NOMO-1 (cell line): ENCODE measurements at regions not wholly inside any gene's neighbourhood (a gene's known extent, or its start where the extent isn't known, plus 50 kb on each side); places are given as distances from the start of the nearest gene placed in this dataset.

Experiments
- DNase-seq, 2 experiments: peaks; one replicate each; lab custom pipeline; 2025; ENCODE audit not compliant: unreplicated experiment in 2 of 2; lab: John Stamatoyannopoulos, UW

- DNase-seq: no peak
Observed at GRCh38 chr7:113717739-113718138, 201.1 kb downstream of the PPP1R3A start.

GRCh38 chr7:113715981-113716856, 202.6 kb downstream of the PPP1R3A start:
- no peak for DNase-seq

DNA sequence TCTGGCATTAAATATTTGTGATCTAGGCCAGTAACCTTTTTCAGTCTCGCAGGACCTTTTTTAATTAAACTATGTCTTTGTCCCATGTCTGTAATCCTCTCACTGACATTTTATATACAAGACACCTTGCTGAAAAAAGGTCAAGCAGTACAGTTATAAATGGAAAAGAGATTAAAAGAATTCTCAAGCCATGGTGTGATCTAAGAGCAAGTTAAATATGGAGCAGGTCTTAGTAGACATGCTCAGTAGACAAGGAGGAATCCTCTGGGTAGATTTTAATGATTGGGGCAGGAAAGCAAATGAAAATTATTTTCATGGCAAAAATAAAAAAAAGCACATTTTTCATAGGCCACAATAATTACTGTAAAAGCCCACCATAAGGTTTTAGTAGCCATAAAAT, 203.5 kb downstream of the PPP1R3A start:
- DNase-seq: no peak

DNA sequence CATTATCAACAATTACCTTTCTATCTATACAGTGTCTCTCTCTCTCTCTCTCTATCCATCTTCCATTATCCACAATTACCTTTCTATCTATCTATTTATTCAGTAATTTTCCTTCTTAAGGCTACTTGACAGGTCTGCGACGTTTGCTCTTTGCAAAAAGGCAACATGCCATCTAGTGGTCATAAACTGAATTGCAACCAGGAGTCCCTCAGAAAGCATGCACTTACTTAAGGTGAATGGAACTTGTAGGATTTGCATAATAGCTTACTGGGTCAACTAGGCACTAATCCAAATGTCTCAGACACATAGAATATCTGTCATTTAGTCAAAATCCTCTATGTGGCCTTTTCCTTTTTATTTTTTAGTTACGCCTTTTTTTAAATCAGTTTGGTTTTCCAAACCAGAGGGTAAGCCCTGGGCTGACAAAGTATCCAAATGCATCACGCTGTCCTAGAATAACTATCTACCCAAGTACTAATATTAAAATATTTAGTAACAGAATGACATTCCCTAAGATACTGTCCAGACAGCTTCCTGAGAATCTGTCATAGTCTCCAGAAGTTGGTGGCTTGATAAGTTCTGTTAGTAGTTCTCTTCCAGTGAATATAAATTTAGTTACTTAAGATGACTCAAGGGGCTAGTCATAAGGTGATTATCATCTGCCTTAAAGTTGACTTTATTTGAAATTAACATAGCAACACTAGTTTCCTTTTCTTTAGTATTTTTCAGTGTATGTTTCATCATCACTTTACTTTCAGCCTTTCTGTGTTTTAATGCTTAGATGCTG, 208.3 kb downstream of the PPP1R3A start:
- peak; percentile 9 to 37 for DNase-seq

DNA sequence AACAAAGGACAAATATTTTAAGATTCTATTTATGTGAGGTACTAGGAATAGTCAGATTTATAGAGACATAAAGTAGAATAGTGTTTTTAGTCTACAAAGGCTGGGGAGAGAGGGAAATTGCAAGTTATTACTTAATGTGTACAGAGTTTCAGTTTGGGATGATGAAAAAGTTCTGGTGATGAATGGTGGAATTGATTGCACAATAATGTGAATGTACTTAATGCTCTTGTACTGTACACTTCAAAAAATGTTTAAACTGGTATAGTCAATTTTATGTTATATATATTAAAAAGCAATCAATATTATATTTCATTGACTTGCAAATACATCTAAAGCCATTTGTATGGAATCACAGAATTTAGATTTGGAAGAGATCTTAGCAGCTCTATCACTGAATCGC, 213.4 kb downstream of the PPP1R3A start:
- no peak for DNase-seq

DNA sequence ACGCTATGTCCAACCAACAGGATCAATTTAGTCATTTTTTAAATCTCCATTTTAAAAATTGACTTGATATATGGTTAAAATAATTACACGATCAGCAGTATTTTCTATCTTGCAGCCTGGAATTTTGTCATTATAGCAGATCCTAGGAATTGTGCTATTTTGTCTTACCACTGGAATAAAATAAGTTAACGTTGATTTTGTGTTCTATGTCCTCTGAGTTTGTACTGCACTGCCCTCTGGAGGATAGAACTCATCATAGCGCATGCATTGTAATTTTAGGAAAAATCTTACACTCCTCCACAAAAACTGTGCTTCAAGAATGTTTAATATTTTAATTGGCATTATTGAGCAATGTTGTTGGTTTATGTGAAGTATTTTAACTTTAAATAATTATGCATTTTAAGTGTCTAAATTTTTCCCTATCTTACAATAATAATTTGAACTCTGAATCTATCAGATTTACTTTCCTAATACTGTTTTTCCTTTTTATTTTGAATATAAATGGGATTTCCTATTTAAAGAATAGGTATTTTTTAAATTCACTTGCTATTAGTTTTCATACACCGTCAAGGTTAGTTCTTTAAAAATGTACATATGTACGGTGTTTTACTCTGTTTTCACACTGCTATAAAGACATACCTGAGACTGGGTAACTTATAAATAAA, 220.1 kb downstream of the PPP1R3A start:
- DNase-seq: no peak

- no peak for DNase-seq
Observed at GRCh38 chr7:113694149-113694548, 224.7 kb downstream of the PPP1R3A start.

DNA sequence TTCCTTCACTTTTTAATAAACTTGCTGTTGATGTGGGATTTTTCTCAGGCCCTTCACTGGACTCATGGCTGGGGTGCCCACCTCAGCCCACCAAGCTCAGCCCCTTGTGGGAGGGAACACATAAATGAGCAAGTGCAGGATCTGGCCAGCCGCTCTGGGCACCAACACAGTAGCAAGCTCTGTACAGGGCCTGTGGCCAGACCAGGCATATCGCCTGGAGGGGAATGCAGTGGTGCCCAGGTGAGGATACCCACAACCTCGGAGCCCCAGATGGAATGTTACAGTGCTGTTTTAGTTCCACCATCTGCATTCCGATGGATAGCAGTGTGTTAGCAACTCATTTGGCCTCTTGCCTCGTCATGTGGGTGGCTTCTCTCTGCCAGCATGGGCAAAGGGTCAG, 234.6 kb downstream of the PPP1R3A start:
- no peak for DNase-seq

DNA sequence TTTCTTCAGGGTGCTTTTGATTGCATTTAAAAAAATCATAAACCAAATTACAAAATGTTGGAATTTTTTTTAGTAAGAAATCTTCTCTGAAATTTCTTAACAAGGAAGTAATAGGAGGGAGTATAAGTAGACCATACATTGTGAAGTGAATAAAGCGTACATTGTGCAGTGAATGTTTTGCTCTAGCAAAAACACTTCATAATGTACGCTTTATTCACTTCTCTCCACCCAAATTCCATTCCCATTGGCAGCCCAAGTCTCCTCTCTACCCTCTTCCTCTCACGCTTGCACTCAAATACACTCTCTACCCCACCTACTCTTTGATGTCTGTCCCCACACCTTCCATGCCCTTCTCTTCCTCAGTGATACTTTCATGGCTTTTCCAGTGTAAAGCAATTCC, 241.0 kb downstream of the PPP1R3A start:
- no peak for DNase-seq

GRCh38 chr7:113664867-113665266, 253.9 kb downstream of the PPP1R3A start:
- DNase-seq: peak in 1 of 2 experiments; percentile 4

DNA sequence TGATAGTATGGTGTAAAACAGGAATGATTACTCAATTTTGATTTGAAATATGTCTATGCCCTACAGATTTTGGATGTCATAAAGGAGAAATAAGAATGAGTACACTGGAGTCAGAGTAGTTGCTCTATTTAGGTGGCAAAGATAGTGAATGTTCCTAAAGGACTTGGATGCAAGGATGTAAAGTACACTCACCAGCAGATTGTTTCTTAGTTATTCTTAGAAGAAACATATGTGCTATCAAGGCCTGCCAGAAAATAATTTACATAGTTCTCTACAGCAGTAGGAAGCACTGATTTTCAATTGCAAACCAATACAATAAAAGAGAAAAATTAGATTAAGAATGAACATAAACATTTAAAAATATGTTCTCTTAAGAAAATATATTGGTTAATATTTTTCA, 259.4 kb downstream of the PPP1R3A start:
- DNase-seq: no peak

DNA sequence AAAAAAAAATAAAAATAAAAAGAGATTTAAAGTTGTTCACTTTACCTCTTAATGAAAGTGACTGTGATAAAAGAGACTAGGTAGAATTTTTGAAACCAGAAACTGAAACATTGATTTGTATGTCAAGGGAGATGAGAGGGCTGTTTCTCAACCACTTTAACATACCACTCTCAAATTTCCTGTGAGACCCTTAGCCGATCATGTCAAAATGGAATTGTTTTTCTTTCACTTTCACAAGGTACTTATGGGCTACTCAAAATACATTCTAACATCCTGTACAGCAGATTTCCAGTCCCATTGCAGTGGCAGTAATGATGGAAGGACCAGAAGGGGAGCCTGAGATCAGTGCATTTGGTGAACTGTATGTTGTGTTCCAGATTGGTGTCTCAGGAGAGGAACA, 261.2 kb downstream of the PPP1R3A start:
- no peak for DNase-seq

DNA sequence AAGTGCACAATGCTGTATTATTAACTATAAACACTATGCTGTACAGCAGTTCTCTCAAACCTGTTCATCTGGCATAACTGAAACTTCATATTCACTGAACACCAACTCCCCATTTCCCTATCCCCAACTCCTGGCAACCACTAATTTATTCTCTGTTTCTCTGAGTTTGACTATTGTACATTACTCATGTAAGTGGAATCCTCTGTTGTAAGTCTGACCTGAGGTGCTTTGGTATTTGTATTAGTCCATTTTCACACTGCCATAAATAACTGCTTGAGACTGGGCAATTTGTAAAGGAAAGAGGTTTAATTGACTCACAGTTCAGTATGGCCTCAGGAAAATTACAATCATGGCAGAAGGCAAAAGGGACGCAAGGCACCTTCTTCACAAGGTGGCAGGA, 266.3 kb downstream of the PPP1R3A start:
- DNase-seq: no peak

- DNase-seq: no peak
Observed at GRCh38 chr7:113649556-113649955, 269.3 kb downstream of the PPP1R3A start.

GRCh38 chr7:113639221-113639620, 279.6 kb downstream of the PPP1R3A start:
- DNase-seq: no peak

DNA sequence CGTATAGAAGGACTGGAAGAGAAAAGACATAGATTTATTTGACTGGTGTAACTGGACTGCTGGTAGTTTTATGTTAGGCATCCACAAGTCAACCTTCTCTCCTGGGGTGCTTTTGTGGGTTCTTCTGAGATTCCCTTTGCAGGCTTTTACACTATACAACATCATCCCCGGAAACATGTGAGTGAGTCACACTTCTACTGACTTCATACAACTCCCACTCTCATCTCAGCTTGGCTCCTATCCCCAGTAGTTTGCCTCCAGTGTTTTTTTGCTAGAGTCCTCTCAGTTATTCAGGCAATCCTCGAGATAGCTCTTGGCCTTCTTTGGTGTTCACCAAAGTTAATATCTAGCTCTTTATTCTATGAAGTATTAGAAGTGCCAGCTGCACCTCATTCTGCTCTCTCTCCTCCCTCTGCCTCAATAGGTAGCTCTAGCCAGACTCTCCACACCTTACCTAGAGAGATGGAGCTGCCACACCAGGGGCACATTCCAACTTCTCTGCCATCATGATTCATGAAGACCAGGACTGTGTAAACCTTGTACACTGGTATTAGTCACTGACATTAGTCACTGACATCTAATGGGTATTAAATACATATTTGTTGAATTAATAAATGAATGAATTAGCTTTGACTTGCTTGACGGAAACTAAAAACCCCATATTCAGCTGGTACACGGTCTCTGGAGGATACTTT, 281.9 kb downstream of the PPP1R3A start:
- no peak for DNase-seq

DNA sequence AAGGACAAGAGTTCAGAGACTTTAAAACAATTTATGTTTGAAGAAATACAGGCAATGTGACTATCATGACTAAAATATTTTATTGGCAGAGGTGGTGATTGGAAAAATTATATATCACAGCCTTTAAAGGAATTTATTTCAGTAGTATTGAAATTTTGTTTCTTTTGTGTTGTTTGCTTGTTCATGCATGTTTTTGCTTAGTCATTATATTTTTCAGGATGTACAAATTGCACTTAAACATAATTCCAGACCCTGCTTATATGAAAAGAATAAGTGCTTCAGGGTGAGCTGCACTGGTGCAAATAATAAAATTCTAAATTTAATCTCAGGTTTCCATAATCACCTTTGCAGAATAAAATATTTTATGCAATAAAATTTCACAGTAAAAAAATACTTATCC, 283.3 kb downstream of the PPP1R3A start:
- no peak for DNase-seq

DNA sequence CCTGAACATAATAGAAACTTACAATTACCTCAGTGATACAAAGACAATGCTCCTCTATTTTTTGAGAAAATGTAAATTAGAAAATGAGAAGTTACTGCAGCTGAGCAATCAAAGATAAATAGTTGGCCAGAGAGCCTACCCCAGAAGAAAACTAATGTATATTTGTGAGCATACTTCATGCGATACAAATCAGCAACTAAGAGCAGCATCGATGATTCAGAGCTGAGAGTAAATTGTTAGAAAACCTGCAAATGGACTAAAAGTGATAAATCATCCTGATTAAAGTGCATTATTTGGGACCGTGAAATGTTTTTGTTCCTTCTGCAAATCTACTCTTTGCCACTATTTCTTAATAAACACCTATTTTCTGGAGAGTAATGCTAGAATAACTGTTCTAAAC, 285.7 kb downstream of the PPP1R3A start:
- no peak for DNase-seq

GRCh38 chr7:113628948-113629847, 289.6 kb downstream of the PPP1R3A start:
- DNase-seq: no peak
